ENCODE measurements at regions not wholly inside any gene's neighbourhood (a gene's known extent, or its start where the extent isn't known, plus 50 kb on each side); places are given as distances from the start of the nearest gene placed in this dataset.

GRCh38 chr2:225120186-225120585 is 77.9 kb upstream of the DOCK10 start:
- no peak overlapping the region for H3K27ac Mint-ChIP-seq (ENCODE audit: unreplicated experiment)

DNA sequence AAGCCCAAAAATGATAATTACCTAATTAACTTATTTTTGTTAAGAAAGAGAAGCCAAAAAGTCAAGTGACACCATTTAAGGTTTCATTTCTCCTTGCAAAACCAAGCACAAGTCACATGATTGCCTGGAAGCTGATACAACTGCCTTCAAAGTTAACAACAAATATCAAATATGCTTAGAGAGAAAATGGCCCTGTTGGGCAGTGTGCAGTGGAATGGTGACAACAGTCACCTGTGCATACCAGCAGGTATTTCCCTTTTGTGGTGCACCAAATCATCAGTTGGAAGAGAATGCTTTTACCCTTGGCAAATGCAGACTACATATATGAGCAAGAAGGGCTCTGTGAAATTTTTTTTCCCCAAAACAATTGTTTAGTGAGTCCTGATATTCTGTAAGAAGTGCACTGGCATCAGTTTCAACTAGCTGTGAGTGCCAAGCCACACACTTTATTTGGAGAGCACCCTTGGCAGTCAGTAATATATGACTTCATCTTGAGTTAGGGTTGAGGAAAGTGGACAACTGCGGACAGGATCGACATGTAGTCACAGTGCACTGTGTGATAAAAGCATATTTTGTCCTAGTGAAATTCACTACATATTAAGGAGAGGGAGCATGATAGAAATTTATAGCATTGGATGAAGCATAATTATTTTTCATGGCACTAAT is 74.9 kb upstream of the DOCK10 start:
- Mint-ChIP-seq H3K36me3 (ENCODE audit: low read depth, unreplicated experiment) (no peaks in the 10 kb centered on the region), H3K27ac (ENCODE audit: unreplicated experiment) (no peak overlapping the region), H3K9me3 (ENCODE audit: unreplicated experiment) (no peaks in the 10 kb centered on the region), H3K27me3 (ENCODE audit: unreplicated experiment) (no peaks in the 10 kb centered on the region), H3K4me1 (ENCODE audit: unreplicated experiment) (no peaks in the 10 kb centered on the region), H3K4me3 (ENCODE audit: unreplicated experiment) (no peak overlapping the region)
- TF ChIP-seq, protein P1, sequence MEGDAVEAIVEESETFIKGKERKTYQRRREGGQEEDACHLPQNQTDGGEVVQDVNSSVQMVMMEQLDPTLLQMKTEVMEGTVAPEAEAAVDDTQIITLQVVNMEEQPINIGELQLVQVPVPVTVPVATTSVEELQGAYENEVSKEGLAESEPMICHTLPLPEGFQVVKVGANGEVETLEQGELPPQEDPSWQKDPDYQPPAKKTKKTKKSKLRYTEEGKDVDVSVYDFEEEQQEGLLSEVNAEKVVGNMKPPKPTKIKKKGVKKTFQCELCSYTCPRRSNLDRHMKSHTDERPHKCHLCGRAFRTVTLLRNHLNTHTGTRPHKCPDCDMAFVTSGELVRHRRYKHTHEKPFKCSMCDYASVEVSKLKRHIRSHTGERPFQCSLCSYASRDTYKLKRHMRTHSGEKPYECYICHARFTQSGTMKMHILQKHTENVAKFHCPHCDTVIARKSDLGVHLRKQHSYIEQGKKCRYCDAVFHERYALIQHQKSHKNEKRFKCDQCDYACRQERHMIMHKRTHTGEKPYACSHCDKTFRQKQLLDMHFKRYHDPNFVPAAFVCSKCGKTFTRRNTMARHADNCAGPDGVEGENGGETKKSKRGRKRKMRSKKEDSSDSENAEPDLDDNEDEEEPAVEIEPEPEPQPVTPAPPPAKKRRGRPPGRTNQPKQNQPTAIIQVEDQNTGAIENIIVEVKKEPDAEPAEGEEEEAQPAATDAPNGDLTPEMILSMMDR (IDR thresholded peaks at IDR 0.05; ENCODE audit: unreplicated experiment) = no peak
- DNase-seq (ENCODE audit: low spot score) = no peak

More at GRCh38 chr2:225120186-225120585, 77.9 kb upstream of the DOCK10 start:
- no peaks in the 10 kb centered on the region for H3K4me1 Mint-ChIP-seq (ENCODE audit: unreplicated experiment)
- DNase-seq (ENCODE audit: low spot score) = no peak
- H3K9me3 Mint-ChIP-seq (ENCODE audit: unreplicated experiment) = no peaks in the 10 kb centered on the region
- no peaks in the 10 kb centered on the region for H3K27me3 Mint-ChIP-seq (ENCODE audit: unreplicated experiment)
- no peak overlapping the region for H3K4me3 Mint-ChIP-seq (ENCODE audit: unreplicated experiment)
- no peaks in the 10 kb centered on the region for H3K36me3 Mint-ChIP-seq (ENCODE audit: low read depth, unreplicated experiment)
- TF ChIP-seq, protein P1 (IDR thresholded peaks at IDR 0.05; ENCODE audit: unreplicated experiment) = no peak

GRCh38 chr2:225114786-225115323 is 72.6 kb upstream of the DOCK10 start:
- H3K36me3 Mint-ChIP-seq (ENCODE audit: low read depth, unreplicated experiment) = no peaks in the 10 kb centered on the region
- no peaks in the 10 kb centered on the region for H3K4me1 Mint-ChIP-seq (ENCODE audit: unreplicated experiment)
- H3K9me3 Mint-ChIP-seq (ENCODE audit: unreplicated experiment) = no peaks in the 10 kb centered on the region
- TF ChIP-seq, protein P1 (IDR thresholded peaks at IDR 0.05; ENCODE audit: unreplicated experiment) = no peak
- H3K4me3 Mint-ChIP-seq (ENCODE audit: unreplicated experiment) = no peak overlapping the region
- no peaks in the 10 kb centered on the region for H3K27me3 Mint-ChIP-seq (ENCODE audit: unreplicated experiment)
- DNase-seq (ENCODE audit: low spot score) = no peak
- no peak overlapping the region for H3K27ac Mint-ChIP-seq (ENCODE audit: unreplicated experiment)

- no peaks in the 10 kb centered on the region for H3K27me3 Mint-ChIP-seq (ENCODE audit: unreplicated experiment)
- no peaks in the 10 kb centered on the region for H3K9me3 Mint-ChIP-seq (ENCODE audit: unreplicated experiment)
- DNase-seq (ENCODE audit: low spot score) = no peak
- H3K36me3 Mint-ChIP-seq (ENCODE audit: low read depth, unreplicated experiment) = no peaks in the 10 kb centered on the region
- no peak overlapping the region for H3K4me3 Mint-ChIP-seq (ENCODE audit: unreplicated experiment)
- no peak overlapping the region for H3K27ac Mint-ChIP-seq (ENCODE audit: unreplicated experiment)
- TF ChIP-seq, protein P1 (IDR thresholded peaks at IDR 0.05; ENCODE audit: unreplicated experiment) = no peak
- no peaks in the 10 kb centered on the region for H3K4me1 Mint-ChIP-seq (ENCODE audit: unreplicated experiment)
These were observed 71.2 kb upstream of the DOCK10 start for GRCh38 chr2:225113371-225114015.

Measured in endothelial cell (in vitro differentiated cells).